Erythroblast (primary cell): ENCODE measurements at regions not wholly inside any gene's neighbourhood (a gene's known extent, or its start where the extent isn't known, plus 50 kb on each side); places are given as distances from the start of the nearest gene placed in this dataset.

Experiments
- DNase-seq, 2 experiments: peaks; one replicate each; lab custom pipeline; 2025; lab: John Stamatoyannopoulos, UW
- GATA1 ChIP-seq: IDR thresholded peaks from 2 replicates; pipeline ENCODE4 v1.6.1; 2011; ENCODE audit warnings: low read depth, mild to moderate bottlenecking, control low read depth, low read length, moderate library complexity
- POLR2A ChIP-seq: IDR thresholded peaks from 2 replicates; pipeline ENCODE4 v1.6.1; 2011; ENCODE audit warnings: mild to moderate bottlenecking, low read length

DNA sequence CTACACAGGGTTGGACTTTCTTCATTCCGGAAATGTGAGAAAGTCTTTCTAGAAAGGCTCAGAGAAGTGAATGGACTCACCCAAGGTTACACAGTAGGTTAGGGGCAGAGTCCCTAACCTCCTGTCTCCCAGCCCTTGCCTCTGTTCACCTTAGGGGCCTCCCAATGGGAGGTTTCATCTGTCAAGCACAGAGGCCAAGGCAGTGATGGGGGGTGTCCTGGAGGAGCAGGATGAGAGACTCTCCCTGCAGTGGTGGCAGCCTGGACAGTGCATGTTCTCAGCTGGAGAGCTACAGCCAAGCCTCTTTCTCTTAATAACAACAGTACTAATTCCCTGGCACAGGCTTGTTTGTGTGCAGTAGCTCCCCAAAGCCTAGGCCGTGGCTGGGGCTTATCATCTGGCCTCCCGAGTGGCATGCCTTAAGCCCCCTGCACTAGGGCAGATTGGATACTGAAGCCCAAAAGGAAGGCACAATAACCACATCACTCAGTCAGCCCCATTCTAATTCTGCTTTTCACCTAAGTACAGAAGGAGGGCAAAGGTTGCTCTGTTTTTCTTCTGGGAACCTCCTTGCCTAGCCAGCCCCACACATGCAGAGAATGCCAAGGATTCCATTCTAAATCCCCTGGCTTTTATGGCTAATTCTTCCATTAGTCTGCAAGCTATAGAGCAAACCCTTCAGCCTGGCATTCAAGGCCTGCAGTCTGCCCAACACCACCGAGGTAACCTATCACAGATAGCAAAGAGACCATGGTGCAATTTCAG, 50.2 kb upstream of the XPA start:
- no peak for DNase-seq
- TF ChIP-seq POLR2A (no peak), GATA1 (no peak)

DNA sequence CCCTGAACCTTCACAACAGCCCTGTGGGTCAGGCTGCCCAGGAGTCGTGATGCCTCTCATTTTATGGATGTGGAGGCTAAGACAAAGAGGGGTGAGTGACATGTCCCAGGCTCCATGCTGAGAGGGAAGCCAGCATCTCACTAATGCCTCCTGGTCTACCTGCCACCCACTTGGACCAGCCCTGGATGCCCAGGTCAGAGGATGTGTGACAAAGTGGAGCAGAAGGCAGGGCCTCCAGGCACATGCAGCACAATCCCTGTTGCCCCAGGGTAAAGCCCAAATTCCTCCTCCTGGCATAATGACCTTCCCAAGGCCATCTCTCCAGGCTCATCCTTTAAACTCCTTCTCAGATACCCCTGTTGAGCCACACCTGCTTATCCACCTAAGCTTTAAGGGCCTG, 51.4 kb upstream of the XPA start:
- TF ChIP-seq POLR2A (no peak), GATA1 (no peak)
- no peak for DNase-seq

DNA sequence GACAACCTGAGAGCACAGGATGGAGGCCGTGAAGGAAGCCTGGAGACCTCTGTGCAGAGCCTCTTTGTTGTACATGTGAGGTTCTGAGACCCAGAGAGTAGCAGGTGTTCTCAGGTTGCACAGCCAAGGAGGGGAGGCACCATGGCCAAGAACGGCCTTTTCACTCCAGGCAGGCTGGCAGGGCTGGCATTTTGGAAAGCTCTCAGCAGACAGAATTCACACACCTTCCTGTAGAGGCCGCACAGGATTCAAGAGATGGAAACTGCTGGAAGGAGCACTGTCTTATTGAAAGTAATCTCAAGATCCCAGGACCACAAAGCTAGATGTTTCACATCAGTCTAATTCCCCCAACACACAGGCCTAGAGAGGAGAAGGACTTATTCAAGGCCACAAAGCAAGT, 52.8 kb upstream of the XPA start:
- no peak for DNase-seq
- TF ChIP-seq GATA1, result no peak
- TF ChIP-seq POLR2A, result no peak

DNA sequence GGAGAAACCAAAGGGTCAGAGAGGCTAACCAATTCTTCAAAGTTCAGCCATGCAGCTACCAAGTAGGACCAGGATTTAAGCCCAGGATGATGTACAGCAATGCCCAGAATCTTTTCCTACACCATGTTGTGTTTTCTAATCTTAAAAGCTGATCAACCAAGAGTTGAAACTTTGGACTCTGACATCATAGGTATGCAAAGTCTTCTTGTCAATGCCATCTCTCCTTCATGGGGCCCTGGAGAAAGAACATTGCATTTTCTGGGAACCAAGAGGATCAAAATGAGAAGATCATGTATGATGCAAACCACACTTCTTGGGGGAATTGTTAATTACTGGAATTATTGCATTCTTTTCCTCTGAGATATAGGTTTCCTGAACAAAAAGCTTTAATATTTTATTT, 54.4 kb upstream of the XPA start:
- TF ChIP-seq GATA1 (no peak), POLR2A (no peak)
- DNase-seq, result no peak

DNA sequence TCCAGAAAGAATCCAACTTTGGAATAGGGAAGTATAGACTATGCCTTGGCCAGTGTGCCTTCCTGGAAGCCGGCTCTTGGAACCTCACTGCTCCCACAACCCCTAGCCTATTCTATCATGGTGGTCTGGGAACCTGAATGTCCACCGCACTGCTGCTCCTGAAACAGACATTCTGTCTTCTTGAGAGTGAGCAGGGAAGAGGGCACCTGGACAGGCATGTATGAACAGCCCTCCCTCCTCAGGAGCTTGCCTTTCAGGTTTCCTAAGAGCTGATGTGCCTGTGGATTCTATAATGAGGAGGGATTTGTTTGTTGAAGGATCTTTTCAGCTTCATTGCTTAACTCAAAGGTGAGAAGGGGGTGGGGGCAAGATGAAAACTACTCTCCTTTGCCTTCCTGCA, 55.1 kb upstream of the XPA start:
- no peak for TF ChIP-seq GATA1
- DNase-seq, result no peak

DNA sequence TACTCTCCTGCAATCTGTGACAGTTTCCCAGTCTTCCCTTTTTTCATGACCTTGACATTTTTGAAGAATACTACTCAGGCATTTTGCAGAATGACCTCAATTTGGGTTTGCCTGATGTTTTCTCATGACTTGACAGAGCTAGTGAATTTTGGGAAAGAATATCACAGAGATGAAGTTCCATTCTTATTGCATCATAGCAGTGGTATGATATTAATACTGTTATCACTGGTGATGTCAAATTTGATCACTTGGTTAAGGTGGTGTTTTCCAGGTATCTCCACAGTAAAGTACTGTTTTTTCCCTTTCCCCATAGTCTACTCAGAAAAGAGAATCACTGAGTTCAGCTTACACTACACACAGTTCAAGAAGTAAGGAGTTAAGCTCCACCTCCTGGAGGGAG, 56.2 kb upstream of the XPA start:
- DNase-seq, result no peak
- TF ChIP-seq POLR2A, result no peak
- no peak for TF ChIP-seq GATA1

DNA sequence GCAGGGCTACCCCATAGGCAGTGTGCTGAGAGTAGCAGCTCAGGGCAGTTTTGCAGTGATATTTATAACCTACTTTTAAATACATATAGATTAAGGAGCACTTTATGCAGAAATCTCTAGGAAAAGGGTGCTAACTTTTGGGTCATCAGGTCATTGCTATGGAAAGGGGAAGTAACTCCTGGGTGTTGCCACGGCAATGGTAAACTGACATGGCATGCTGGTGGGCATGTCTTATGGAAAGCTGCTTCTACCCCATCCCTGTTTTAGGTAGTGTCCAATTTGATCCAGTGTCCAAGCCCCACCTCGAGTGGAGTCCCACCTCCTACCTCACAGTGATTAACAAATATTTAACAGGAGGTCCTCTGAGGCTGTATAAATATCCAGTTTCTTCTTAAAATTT, 56.8 kb upstream of the XPA start:
- no peak for DNase-seq
- no peak for TF ChIP-seq GATA1
- no peak for TF ChIP-seq POLR2A

DNA sequence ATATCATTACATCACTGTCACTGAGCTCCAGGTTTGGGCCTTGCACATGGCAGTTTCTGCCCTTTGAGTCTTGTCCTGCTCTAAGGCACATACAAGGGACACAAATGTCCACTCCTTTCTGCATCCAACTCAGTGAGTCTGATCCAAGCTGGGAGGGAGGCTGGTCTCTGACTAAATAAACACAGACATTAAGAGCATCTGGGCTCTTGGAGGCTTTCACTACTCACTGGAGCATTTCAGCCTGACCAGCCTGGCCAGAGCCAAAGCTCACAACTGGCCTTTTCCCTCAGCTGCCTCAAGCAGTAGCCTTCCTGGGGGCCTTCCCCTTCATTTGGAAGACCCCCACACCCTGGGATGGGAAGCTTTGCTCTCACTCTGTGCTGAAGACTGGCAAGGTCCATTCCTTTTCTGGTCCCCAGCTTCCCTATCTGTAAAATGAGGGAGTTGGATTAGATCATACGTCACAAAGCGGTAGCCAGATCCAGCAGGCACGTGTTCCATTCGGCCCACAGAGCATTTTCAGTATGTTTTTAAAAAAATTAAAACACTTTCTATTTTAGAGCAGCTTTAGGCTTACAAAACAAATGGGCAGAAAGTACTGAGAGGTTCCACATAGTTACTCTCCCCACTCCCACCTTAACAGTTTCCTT, 58.6 kb upstream of the XPA start:
- DNase-seq, result no peak
- TF ChIP-seq POLR2A (no peak), GATA1 (no peak)

DNA sequence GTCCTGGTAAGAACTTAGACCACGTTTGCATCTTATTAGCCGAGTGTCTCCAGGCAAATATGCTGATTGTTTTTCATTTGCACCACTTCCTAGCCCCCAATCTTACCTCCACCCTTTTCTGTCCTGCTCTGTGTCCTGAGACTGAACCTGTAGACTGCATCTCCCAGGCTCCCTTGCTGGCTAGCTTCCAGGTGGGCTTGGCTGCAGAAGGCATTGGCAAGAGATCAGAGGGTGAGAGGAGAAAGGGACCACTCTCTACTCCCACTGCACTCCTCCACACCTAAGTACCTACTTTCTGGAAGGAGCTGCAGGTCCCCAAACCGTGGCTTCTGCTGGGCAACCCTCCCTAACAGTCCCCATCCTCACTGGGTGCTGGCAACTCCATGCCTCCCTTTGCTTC, 59.9 kb upstream of the XPA start:
- no peak for TF ChIP-seq POLR2A
- no peak for TF ChIP-seq GATA1
- DNase-seq, result no peak

DNA sequence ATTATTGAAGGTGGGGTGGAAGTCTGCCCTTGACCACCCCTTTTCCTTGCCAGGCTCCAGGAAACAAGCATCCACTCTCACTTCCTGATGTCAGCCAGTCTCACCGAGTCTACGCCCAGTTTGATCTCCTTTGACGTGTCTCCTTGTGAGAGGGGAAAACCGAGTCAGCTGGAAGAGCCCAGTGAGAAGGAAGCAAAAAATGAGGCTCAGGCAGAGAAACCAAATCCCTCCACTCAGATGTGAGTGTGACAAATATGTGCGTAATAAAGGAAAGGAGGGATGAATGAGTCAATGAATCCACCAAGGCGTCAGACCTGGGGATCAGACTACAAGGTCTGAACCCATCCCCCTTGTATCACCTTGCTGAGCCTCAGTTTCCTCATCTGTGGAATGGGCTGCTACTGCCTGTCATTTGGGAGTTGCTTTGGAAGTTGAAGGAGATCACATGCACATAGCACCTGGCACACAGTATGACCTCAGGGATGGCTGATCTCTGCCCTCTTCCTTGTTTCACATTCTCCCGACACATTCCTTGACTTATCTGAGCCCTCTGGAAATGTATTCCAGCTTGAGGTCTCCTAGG, 61.3 kb upstream of the XPA start:
- no peak for DNase-seq
- no peak for TF ChIP-seq GATA1

DNA sequence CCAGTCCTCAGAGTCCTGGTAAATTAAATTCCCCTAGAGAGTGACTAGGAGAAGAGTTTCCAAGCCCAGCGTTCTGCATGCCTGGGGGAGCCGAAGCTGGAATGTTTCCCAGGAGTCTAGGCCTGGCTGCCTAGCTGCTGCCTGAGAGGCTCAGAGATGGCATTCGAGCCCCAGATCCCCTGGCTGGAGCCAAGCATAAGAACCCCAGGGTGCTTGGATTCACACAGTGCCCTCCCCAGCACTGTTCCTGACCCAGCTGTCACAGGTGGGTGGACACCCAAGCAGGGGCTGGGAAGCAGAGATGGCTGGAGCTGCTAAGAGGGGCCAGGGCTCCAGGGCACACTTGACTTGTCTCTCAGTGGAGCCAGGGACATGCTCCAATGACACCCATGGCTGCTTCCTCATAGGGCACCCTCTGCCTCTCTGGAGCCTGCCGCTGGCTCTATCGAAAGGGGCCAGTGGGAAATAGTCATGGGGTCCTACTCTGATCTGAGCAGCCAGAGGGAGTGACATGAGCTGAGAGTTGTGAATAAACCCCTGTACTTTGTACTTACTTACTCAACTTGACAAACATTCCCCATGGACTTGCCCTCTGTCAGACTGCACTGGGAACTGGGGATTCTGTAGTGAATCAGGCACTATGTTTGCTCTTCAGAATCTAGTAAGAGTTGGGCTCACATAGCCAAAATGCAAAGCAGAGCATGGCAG, 62.6 kb upstream of the XPA start:
- DNase-seq, result no peak
- TF ChIP-seq POLR2A, result no peak
- TF ChIP-seq GATA1, result no peak

DNA sequence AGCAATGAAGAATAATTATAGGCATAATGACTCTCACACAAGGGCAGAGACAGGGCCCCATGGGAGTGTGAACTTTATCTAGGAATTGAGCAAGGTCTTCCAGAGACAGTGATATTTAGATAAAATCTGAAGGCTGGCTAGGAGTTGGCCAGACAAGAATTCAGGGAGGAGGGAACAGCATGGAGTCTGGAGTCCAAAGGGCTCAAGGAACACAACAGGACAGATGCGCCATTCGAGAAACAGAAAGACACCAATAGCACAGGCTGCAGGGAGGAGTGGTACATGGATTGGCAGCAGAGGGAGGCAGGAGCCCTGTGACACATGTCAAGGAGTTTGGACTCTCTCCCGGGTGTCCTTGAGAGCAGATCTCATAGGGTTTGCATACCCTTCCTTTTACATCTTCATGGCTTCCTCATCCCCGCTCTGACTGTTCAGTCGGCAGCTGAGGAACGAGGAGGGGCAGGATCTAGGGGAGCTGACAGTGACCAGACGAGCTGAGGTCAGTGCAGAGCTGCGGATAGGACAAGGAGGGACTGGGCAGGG, 64.0 kb upstream of the XPA start:
- TF ChIP-seq GATA1 (no peak), POLR2A (no peak)
- no peak for DNase-seq

DNA sequence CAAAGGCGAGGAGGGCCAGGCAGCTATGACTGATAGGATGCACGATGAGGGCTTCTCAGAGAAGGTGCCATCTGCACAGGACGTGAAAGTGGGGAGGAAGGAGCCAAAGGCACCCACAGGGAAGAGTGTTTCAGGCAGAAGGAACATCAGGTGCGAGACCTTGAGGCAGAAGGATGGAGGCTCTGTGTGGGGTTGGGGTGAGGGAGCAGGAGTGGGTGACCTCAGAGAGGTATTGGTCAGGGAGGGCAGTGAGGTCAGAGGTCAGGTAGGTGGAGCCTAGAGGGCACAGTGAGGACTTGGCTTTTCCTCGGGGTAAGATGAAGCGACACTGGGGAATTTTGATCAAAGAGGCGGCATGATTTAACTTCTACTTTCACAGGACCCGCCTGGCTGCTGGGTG, 64.7 kb upstream of the XPA start:
- TF ChIP-seq POLR2A (no peak), GATA1 (no peak)
- no peak for DNase-seq

DNA sequence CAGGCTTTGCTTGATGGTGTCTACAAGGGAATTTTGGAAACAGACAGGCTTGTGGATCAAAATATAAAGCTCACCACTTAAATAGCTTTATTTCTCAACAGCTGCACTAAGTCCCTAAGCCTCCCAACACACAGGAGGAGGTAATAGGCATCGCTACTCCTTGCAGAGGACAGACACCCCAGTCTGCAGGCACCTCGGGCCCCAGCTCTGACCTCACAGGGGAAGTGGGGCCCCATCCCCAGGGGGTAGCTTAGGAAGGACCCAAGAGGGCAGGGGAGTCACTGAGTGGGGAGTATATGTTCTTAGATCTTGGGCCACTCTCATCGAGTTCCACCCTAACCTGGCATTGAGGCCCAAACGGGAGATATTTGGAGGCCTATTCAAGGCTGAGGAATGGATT, 66.7 kb upstream of the XPA start:
- no peak for DNase-seq
- TF ChIP-seq GATA1 (no peak), POLR2A (no peak)
